Skin of body (tissue), 2 donors: ENCODE measurements at regions not wholly inside any gene's neighbourhood (a gene's known extent, or its start where the extent isn't known, plus 50 kb on each side); places are given as distances from the start of the nearest gene placed in this dataset. TPM values are rescaled to one million over a fixed set of nuclear protein-coding genes. Genes with fewer than 3 reads are reported as not detected.

ENCODE experiments used
- DNase-seq: peaks from one replicate; lab custom pipeline; 2025; lab: John Stamatoyannopoulos, UW
- small RNA-seq: library from RNA; depleted of rRNA; stranded (forward); fragments of <200 nt; gene quantifications from one replicate; pipeline ENCODE3, GENCODE V24; 2014; ENCODE audit warnings: low replicate concordance

DNA sequence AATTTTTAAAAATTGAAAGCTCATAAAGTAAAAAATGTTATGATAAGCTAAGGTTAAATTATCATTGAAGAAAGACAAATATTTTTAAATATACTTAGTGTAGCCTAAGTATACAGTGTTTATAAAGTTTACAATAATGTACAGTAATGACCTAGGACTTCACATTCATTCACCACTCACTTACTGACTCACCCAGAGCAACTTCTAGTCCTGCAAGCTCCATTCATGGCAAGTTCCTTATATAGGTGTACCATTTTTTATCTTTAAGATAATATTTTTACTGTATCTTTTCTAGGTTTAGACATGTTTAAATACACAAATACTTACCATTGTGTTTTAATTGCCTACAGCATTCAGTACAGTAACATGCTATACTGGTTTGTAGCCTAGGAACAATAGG is 112.3 kb upstream of the RADX start:
- no peak for DNase-seq

DNA sequence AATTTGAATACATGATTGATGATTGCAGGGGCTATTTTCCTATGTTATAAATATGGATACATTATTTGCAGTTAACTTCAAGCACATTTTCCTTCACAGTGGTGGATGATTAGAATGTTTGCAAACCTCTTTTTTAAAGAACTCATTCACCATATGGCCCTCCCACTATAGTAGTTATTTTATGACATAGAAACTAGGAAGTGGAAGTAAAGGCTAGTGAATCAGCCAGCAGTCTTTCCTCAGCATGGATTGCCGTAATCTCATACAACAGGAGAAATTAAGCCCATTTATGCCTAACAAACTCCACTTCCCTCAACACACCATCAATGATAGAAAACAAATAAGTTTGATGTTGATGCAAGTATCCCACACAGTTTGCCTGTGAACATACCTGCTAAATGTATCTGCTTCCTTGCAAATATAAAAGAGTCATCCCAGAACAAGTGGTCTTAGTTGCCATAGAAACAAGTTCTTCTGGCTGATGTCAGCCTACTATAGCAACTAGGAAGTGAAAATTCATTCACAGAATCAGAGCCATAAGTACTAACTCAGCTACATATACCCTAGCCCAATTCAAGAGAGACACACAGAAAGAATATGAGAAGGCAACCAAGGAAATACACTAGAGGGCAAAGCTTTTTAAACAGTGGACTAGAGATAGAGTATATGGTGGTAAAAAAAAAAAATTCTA is 100.9 kb upstream of the RADX start:
- DNase-seq: no peak

Small RNAs in the stretch of these regions (small RNA-seq; reads per million reads assigned to genes)
- gene AL133271.1 (not detected), gene RF00019 (not detected)
